DMS 273 treated with DMSO at 0.1 percent for 48 hours (cell line): ENCODE measurements at regions not wholly inside any gene's neighbourhood (a gene's known extent, or its start where the extent isn't known, plus 50 kb on each side); places are given as distances from the start of the nearest gene placed in this dataset.

Experiments
- DNase-seq: peaks from one replicate; lab custom pipeline; 2025; lab: John Stamatoyannopoulos, UW

DNA sequence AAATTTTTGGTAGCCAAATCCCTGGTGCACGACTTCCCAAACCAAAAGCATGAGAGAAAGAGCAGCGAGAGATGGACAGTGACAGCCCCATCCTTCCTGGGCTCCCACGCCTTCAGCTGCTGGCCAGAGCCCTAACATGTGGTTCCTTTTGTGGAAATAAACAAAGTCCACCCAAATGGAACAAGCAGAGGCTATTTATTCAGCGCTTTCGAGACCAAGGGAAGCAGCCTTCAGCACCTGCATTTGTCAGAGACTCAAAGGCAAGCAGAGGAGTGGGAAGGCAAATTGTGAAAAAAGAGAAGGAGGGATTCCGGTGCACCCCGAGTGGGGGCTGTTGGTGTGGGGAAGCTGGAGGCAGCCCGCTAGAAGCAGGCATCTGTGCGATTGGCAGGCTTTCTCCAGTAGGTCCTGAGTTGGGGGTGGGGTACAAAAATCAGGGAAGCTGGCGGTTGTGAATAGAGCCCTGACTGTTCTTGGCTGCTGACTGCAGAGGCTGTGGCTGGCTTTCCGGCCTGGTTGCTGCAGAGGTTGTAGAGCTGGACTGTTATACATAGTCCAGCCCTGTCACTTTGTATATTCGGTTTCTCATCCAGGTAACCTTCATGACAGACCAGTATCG lies 427.2 kb downstream of the OCA2 start:
- DNase-seq, result no peak

DNA sequence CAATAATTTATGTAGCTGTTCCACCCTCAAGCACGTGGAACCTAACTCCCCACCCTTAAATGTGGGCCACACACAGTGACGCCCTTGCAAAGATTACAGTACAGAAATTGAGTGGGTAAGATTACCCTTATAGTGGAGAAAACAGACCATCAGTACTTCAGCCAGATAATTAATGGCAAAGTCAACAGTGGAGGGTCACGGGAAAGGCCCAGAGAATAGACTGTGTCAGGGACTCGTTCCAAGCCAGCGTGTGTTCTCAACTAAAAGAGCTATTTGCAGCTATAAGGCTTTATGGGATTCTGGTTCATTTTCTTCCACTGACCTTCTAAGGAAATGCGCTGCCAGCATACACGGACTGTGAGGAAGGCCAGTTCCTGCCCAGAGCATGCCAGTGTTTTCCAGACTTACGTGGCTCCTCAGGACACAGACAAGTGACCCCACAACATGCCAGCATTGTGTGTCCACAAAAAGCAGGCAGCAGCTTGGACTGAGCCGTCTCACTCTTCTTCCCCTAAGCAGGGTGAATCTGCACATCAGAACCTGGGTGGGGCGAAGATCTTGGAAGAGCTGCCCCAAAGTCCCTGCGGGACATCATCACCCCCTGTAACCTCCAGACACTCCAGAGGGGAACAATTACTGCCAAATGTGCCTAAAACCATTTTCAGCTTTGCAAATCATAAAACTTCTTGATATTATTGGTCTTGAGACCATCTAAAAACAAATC lies 428.5 kb downstream of the OCA2 start:
- no peak for DNase-seq

DNA sequence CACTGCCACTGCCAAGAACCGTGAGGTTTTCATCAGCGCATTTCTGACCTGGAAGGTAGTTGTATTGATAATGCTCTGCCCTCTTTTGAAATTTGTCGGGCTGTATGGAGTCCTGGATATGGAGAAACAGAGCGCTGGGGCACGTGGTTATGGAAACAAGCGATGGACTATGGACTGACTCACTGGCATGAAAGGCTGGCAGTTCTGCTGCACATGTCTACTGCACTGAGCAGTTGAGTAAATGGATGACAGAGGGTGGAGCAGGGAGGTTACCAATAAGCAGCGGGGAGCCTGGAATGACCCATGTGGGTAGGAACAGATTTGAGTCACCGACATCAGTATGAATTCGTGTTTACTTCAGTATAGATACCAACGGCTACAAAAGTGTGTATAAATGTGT lies 429.5 kb downstream of the OCA2 start:
- DNase-seq, result no peak

DNA sequence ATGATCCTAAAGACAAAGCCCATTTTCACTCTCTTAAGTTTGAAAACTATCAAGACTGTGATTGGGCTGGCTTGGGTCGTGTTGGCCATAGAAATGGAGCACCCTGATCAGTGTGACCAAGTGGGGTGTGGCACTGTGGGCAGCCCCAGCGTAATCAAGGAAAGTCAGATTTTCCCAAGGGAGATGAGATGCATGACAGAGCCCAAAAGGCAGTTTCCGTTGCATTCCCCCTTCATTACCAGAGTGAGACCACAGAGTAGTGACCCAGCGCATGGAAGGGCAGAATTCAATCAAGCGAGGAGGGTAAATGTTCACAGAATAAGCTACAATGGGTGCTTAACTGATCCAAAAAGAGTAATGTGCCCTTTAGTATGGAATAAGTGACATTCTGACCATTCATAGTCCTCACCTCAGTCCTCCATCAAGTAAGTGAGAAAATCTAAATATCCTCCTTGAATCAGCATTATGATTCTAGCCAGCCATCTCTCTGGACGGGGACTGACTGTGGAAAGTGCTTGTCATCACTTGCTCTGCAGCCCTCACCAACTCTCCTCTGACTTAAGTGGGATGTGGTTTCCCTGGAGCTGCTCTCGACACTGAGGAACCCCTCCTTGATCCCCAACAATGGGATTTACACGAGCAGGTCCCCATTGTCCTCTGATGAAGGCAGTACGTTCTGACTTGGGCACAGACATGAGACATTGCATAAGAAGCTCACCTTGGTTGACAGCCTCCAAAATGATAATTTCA lies 430.5 kb downstream of the OCA2 start:
- no peak for DNase-seq

DNA sequence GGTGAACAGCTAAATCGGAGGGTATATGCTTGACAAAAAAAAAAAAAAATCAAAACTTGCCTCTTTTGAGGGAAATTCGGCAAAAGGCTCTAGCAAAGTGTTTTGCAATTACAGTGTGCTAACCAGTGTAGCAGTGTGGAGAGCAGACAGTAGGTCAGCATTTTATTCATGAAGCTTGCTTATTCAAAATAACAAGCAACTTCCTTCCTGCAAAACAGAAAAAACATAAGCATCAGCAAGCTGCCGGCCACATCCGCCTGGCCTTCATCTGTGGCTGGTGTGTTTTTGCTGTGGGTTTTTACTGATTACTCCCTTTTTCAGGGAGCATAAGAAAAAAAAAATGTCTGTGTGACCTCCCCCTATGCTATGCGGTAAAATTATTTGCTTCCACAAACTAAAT lies 434.1 kb downstream of the OCA2 start:
- DNase-seq, result no peak

DNA sequence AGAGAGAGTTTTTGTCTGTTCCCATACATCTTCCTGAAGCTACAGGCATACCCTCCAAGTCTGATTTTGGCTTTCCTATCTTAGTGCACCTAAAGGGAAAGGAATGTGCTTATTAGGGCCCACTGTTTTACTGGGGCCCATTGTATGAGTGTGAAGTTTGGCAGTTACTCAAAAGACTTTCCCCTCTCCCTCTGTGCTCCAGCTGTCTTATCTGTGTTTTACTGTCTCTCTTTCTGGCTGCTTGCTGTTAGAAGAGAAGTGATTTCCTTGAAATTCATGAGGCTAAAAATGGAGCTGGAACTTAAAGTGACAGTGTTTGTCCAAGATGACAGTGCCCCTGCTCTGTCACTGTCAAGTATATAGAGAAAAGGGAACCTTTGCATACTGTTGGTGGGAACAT lies 436.2 kb downstream of the OCA2 start:
- no peak for DNase-seq

DNA sequence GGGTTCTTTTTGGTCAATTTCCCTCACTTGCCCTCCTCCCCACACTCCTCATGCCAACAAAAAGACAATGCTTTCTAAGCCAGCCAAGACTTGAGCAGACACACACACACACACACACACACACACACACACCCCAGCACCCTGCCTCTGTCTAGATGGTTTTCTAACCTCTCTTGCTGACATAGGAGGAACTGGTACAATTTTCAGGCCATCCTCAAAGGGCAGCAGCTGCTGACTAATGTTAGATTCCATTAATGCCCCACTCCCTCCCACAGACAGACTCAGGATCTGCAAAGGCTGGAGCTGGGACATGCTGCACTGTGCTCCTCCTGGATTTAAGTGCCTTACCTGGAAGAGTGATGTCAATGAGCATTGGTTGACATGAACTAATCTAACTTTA lies 438.4 kb downstream of the OCA2 start:
- no peak for DNase-seq

DNA sequence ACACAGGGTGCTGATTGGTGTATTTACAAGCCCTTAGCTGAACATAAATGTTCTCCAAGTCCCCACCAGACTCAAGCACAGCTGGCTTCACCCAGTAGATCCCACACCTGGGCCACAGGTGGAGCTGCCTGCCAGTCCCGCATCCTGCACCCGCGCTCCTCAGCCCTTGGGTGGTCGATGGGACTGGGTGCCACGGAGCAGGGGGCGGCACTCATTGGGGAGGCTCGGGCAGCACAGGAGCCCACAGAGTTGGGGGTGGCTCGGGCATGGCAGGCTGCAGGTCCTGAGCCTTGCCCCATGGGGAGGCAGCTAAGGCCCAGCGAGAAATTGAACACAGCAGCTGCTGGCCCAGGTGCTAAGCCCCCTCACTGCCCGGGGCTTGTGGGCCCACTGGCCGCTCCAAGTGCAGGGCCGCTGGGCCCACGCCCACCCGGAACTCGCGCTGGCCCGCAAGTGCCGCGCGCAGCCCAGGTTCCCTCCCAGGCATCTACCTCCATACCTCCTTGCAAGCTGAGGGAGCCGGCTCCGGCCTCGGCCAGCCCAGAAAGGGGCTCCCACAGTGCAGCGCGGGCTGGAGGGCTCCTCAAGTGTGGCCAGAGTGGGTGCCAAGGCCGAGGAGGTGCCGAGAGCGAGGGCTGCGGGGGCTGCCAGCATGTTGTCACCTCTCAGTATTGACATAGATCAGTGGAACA lies 442.7 kb downstream of the OCA2 start:
- no peak for DNase-seq

DNA sequence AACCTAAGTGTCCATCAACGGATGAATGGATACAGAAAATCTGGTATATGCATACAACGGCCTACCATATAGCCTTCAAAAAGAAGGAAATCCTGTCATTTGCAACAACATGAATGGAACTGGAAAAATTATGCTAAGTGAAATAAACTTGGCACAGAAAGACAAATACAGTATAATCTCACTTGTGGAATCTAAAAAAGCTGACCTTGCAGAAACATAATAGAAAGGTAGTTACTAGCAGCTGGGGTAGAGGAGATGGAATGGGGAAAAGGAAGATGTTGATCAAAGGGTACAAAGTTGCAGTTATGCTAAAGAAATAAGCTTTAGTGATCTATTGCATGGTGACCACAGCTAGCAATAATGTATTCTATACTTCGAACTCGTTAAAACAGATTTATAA lies 444.1 kb downstream of the OCA2 start:
- DNase-seq, result no peak

DNA sequence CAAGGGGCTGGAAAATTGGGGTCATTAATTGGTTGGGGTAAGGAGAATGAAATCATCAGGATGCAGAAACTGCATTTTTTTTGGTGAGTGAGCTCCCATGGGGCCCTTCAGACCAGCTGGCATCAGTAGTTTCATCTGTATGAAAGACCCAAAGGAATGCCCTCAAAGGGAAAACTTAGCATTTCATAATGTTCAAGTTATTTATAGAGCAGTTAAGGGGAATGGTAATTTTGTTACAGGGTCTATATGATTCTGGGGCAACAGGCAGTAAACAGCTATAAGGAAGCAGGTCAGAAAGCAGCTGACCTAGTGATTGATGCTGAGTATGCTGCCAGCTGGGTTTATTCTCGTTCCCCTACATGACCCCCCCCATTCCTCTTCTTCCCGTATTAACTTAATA lies 448.9 kb downstream of the OCA2 start:
- DNase-seq, result no peak

DNA sequence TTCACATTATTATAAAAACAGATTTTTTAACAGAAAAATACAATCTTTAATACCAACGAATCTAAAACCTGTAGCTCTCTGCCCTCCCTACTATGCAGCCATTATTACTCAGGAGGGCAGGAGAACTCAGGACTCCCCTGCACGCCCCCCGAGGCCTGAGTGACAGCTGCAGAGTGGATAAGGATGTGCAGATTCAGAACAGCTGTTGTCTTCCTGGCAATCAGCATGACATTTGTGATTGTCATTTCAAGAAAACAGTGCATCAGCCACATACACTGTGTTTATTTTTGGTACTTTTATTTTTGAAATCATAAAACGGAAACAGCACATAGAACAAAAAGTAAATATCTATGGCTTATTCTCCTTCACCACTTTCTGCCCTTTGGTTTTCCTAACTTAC lies 450.8 kb downstream of the OCA2 start:
- no peak for DNase-seq

DNA sequence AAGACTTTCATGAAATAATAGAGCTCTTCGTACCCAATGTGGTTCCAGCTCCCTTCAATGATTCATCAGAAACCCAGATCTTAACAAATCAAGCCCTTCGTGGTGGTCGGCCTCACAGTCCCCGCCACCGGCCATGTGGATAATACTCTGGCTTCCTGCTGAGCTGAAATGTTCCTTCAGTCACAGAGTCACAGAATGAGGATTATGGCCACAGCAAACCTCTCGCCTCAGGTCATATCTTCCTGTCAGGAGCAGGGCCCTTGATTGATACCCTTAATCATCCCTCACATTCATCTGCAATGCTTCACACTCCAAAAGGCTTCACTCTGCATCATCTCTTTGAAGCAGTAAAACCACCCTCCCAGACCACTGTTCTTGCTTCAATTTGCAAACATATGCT lies 452.6 kb downstream of the OCA2 start:
- no peak for DNase-seq

DNA sequence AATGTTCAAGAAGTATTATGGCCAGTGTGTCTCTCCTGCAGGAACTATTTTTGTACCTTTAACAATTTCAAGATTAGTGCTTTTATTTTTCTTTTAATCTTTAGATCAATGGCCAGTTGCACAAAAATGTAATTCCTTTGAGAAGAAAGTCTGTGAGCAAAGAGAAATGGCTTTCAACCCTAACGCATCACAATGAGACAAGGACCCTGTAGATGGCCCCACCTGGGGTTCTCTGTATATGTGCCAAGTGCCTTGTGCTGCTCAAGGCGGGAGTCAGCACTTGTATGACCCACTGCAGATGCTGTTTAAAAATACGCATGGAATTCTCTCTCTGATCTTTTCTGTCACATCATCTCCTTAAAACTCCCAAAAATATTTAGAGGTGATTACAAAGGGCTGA lies 453.4 kb downstream of the OCA2 start:
- no peak for DNase-seq

DNA sequence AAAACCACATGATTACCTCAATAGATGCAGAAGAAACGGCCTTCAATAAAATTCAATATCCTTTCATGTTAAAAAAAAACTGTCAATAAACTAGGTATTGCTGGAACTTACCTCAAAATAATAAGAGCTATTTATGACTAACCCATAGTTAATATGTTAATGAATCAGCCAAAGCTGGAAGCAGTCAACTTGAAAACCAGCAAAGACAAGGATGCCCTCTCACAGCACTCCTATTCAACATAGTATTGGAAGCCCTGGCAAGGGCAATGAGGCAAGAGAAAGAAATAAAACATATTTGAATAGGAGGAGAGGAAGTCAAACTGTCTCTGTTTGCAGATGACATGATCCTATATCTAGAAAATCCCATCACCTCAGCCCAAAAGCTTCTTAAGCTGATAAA lies 456.1 kb downstream of the OCA2 start:
- no peak for DNase-seq

DNA sequence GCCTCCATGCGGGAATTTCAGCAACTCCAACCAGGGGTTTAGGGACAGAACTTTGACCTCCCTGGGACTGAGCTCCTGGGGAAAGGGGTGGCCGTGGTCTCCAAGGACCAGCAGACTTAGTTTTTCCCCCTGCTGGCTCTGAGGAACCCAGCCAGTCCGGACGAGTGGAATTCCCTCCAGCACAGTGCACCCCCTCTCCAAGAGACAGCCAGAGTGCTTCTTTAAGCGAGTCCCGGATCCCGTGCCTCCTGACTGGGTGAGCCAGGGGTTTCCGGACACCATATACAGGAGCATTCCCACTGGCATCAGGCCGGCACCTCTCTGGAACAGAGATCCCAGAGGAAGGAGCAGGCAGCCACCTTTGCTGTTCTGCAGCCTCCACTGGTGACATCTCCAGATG lies 459.5 kb downstream of the OCA2 start:
- DNase-seq, result no peak

DNA sequence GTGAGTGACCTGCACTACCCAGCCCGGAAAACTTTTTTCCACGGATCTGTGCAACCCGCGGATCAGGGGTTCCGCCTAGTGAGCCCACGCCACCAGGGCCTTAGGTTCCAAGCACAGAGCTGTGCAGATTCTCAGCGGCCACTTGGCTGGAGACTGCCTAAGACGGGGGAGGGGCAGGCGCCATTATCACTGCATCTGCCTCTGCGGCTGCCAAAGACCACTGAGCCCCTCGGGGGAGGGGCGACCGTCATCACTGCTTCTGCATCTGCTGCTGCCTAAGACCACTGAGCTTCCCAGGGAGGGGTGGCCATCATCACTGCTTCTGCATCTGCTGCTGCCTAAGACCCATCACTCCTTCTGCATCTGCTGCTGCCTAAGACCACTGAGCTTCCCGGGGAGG lies 460.2 kb downstream of the OCA2 start:
- DNase-seq, result no peak

DNA sequence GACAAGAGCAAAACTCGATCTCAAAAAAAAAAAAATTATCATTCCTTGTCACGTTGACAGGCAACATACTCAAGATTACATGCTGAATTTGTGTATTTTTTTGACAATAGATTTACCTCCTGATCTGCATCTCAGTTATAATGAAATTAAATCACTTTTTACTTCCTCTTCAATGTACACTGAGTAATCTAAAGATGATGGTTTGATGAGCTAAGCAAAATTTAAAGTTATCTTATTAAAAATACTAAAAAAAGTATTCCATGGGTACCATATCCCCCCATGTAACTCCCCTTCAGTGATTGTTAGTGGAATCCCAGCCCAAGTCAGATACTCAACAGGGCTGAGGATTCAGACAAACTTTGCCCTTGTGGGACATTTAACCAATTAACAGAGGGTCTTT lies 463.2 kb downstream of the OCA2 start:
- DNase-seq, result no peak

DNA sequence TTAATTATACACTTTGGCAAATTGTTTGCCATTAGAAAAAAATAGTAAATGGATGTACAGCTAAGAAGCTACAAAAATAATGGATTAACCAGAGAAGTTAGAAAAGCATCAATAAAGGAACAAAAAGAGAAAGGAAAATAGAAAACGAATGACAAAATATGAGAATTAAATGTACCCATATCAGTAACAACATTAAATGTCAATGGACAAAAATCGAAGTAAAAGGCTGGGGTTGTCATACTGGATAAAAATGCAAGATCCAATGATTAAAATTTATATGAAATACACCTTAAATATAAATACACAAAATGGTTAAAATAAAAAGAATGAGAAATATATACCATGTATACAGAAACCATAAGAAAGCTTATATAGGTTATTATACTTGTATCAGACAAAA lies 470.6 kb downstream of the OCA2 start:
- DNase-seq, result no peak

DNA sequence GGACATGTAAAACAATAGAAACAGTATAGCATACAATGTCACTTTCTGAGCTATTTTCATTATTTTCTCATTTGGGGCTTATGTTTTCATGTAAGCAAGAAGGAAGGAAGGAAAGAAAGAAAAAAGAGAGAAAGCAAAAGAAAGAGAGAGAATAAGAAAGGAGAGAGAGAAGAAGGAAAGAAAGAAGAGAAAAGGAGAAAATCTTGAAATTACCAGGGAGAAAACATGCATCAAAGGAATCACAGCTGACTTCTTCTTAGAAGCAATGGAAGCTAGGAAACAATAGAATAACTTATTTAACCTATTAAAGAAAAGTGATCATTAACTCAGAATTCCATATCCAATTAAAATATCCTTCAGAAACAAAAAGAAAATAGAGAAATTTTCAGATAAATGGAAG lies 471.5 kb downstream of the OCA2 start:
- no peak for DNase-seq

DNA sequence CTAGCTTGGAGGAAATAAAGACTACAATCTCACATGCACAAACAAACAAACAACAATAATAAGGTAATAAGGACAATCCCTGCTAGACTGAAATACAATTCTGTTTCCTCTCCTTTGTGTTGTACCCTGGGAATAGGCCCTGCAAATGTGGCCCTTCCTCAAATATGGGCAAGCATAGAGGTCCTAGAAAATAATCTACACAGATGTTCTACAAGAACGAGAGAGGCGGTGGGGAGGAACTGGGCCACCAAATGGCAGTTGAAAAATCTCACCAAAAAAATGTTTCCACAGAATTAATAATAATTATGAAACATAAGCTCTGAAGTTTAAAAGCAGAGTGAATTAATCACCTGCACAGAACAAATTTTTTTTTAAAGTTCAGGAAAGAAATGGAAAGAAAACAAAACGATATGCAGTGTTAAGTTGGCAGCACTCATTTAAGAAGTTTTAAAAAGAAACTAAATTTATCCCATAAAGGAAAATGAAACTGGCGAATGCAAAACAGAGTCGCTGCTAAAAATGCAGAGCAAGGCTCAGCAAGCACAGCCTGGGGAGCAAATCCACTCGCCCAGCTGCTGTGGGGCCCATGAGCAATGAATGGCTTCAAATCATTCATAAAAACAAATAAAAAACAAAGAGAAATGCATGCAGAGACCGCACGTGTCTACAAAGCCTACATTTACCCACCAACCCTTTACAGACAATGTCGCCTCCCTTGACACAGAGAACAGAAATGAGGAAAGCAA lies 475.4 kb downstream of the OCA2 start:
- DNase-seq, result no peak

DNA sequence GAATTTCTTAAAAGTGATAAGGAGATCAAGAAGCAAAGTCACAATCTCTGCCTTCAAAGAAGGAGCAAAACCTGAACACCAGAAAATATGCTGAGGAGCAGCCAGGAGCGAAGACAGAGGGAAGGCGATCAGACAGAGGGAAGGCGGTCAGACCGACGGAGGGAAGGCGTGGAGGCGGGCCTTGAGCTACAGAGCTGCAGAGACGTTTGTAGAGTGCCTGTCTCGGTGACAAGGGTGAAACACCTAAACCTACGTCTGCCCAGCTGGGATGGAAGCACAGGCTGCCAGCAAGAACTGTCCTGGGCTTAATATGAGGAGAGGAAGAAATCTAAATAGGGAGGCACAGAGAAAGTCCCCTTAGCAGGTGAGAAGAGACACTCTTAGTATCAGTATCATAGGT lies 476.0 kb downstream of the OCA2 start:
- no peak for DNase-seq

DNA sequence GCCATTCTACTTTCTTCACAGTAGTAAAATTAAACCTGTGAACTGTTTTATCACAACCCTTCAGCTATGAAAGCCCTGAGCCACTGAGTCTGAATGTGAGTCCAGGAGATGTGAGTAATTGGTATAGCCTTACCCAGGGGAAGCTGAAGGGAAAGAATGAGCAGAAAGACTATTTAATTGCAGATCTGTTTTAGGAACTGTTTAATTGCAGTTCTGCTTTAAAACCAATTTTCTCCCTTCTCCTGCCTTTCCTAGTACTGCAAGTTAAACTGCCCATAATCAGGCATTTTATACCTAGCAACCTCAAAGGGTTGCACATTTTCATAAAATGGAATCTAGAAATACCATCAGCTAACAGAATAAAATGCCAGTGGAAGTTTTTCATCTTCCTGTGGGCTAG lies 476.7 kb downstream of the OCA2 start:
- DNase-seq, result no peak
